C4-2B (cell line): ENCODE measurements at regions not wholly inside any gene's neighbourhood (a gene's known extent, or its start where the extent isn't known, plus 50 kb on each side); places are given as distances from the start of the nearest gene placed in this dataset.

Source experiments
- ZFX ChIP-seq: fragments of 450-650 bp; IDR thresholded peaks from 2 replicates; pipeline ENCODE4 v1.6.1; 2017
- TF ChIP-seq, protein P1 (sequence below): fragments of 450-650 bp; conservative IDR thresholded peaks from 2 replicates; pipeline ENCODE4 v1.5.1; 2017; ENCODE audit warnings: mild to moderate bottlenecking

DNA sequence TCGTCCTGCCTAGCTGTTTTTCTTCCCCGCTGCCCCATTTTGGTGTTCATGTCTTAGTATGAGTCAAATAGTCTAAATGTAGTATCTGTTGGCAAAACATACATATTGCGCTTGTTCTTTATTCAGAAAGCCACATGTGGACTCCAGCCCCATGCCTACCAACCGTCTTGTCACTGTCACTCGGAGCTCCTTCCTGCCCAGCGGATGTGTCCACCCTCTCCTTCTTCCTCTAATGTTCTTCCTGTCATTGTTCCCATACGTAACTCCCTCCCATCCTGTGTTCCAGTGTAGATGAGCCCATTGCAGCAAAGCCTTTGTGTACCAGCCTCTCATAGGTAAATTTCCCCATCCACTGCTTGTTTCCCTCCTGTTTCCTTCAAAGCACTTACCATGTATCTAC, 120.5 kb downstream of the TMX1 start:
- TF ChIP-seq, protein P1, sequence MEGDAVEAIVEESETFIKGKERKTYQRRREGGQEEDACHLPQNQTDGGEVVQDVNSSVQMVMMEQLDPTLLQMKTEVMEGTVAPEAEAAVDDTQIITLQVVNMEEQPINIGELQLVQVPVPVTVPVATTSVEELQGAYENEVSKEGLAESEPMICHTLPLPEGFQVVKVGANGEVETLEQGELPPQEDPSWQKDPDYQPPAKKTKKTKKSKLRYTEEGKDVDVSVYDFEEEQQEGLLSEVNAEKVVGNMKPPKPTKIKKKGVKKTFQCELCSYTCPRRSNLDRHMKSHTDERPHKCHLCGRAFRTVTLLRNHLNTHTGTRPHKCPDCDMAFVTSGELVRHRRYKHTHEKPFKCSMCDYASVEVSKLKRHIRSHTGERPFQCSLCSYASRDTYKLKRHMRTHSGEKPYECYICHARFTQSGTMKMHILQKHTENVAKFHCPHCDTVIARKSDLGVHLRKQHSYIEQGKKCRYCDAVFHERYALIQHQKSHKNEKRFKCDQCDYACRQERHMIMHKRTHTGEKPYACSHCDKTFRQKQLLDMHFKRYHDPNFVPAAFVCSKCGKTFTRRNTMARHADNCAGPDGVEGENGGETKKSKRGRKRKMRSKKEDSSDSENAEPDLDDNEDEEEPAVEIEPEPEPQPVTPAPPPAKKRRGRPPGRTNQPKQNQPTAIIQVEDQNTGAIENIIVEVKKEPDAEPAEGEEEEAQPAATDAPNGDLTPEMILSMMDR, result no peak
- TF ChIP-seq ZFX, result no peak
